ENCODE measurements at regions not wholly inside any gene's neighbourhood (a gene's known extent, or its start where the extent isn't known, plus 50 kb on each side); places are given as distances from the start of the nearest gene placed in this dataset.

DNA sequence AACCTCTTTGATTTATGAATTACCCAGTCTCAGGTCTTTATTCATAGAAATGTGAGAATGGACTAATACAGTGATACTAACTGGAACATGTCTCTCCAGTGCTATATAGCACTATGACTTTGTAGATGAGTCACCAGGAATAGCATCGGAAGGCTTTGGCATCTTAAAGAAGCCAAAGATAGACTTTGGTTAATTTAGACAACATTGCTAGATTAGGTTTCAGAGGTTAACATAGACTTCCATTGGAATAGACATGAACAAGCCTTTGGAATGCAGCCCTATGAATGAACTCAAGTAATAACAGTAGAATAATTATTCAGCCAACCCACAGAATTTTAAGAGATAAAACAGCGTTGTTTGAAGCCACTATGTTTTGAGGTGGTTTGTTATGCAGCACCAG, 169.2 kb downstream of the HGF start:
- POLR2A ChIA-PET, result no interaction called here

GRCh38 chr7:81598951-81599350, 170.9 kb downstream of the HGF start:
- POLR2A ChIA-PET, result no interaction called here
- Mint-ChIP-seq H3K27ac (no peak overlapping the region), H3K4me3 (no peak overlapping the region), H3K9me3 (peaks cover 0 to 11% (median 0%) of the 10 kb centered on the region in 9 donors), H3K4me1 (no peaks in the 10 kb centered on the region), H3K27me3 (peaks cover 0 to 3% (median 0%) of the 10 kb centered on the region in 5 donors), H3K36me3 (no peaks in the 10 kb centered on the region)
- ATAC-seq (no peak), DNase-seq (no peak)

More for the DNA sequence above, 169.2 kb downstream of the HGF start:
- Mint-ChIP-seq H3K27ac (no peak overlapping the region), H3K4me3 (no peak overlapping the region), H3K27me3 (peaks cover 0 to 3% (median 0%) of the 10 kb centered on the region in 5 donors), H3K9me3 (peaks cover 0 to 6% (median 0%) of the 10 kb centered on the region in 9 donors), H3K36me3 (no peaks in the 10 kb centered on the region), H3K4me1 (no peaks in the 10 kb centered on the region)
- no peak for ATAC-seq
- no peak for DNase-seq

GRCh38 chr7:81594767-81595166, 175.1 kb downstream of the HGF start:
- POLR2A ChIA-PET, result no interaction called here
- peaks cover 0 to 12% (median 0%) of the 10 kb centered on the region in 9 donors for H3K9me3 Mint-ChIP-seq
- no peaks in the 10 kb centered on the region for H3K4me1 Mint-ChIP-seq
- DNase-seq (no peak), ATAC-seq (no peak)
- H3K27ac Mint-ChIP-seq, result no peak overlapping the region
- H3K4me3 Mint-ChIP-seq, result no peak overlapping the region
- no peaks in the 10 kb centered on the region for H3K27me3 Mint-ChIP-seq
- no peaks in the 10 kb centered on the region for H3K36me3 Mint-ChIP-seq

DNA sequence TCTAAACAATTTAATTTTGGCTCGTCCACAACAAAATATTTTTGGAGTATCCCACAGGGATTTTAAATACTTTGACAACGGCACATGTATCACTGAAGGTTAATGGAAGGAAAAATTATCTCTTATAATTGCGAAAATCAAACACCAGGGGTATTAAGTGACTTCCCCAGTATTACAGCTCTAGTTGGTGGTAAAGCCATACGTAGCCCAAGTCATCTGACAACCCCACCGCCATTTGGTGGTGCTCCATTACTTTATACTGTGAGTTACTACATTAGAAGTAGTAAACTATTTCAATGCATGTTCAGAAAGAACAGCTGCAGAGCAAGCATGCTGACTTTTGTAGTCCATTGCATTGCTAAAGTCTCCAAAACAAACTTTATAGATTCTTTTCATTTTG, 179.7 kb downstream of the HGF start:
- DNase-seq (no peak), ATAC-seq (no peak)
- no peaks in the 10 kb centered on the region for H3K4me1 Mint-ChIP-seq
- no peaks in the 10 kb centered on the region for H3K27me3 Mint-ChIP-seq
- no peak overlapping the region for H3K27ac Mint-ChIP-seq
- peaks cover 0 to 12% (median 0%) of the 10 kb centered on the region in 9 donors for H3K9me3 Mint-ChIP-seq
- H3K4me3 Mint-ChIP-seq, result no peak overlapping the region
- no peaks in the 10 kb centered on the region for H3K36me3 Mint-ChIP-seq
- POLR2A ChIA-PET, result no interaction called here

GRCh38 chr7:81584667-81585066, 185.2 kb downstream of the HGF start:
- DNase-seq (no peak), ATAC-seq (no peak)
- Mint-ChIP-seq H3K27me3 (no peaks in the 10 kb centered on the region), H3K9me3 (peaks cover 0 to 12% (median 0%) of the 10 kb centered on the region in 9 donors), H3K4me1 (no peaks in the 10 kb centered on the region), H3K27ac (no peak overlapping the region), H3K36me3 (no peaks in the 10 kb centered on the region), H3K4me3 (no peak overlapping the region)
- POLR2A ChIA-PET, result no interaction called here

GRCh38 chr7:81583882-81584533, 185.8 kb downstream of the HGF start:
- DNase-seq, result no peak

DNA sequence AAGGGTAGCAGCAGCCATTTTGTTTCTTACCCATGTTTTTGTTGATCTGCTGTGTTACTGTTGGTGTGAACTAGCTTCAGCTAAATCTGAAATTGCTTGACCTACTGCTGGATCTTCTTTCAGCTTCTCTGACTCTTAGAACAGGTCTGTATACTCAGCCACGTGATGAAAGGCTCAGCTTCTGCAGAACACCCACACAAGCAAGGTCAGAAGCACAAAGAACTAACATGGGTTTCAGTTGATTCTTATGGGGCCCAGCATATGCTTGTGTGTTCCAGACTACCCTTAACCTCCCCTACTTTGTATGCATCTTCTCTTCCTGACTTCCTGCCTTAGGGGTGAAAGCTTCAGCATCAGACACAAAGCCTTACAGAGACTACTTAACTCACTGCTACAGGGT, 186.8 kb downstream of the HGF start:
- Mint-ChIP-seq H3K9me3 (peaks cover 0 to 21% (median 3%) of the 10 kb centered on the region in 9 donors), H3K27me3 (no peaks in the 10 kb centered on the region), H3K36me3 (no peaks in the 10 kb centered on the region), H3K4me3 (no peak overlapping the region), H3K4me1 (no peaks in the 10 kb centered on the region), H3K27ac (no peak overlapping the region)
- no peak for DNase-seq
- POLR2A ChIA-PET, result no interaction called here
- ATAC-seq, result no peak

More at GRCh38 chr7:81583882-81584533, 185.8 kb downstream of the HGF start:
- Mint-ChIP-seq H3K36me3 (no peaks in the 10 kb centered on the region), H3K4me3 (no peak overlapping the region), H3K9me3 (peaks cover 0 to 12% (median 3%) of the 10 kb centered on the region in 9 donors), H3K27ac (no peak overlapping the region), H3K27me3 (no peaks in the 10 kb centered on the region), H3K4me1 (no peaks in the 10 kb centered on the region)
- POLR2A ChIA-PET, result no interaction called here
- no peak for ATAC-seq

- POLR2A ChIA-PET, result no interaction called here
- no peak for DNase-seq
- Mint-ChIP-seq H3K4me3 (no peak overlapping the region), H3K9me3 (peaks cover 0 to 28% (median 2%) of the 10 kb centered on the region in 9 donors), H3K4me1 (no peaks in the 10 kb centered on the region), H3K36me3 (no peaks in the 10 kb centered on the region), H3K27me3 (no peaks in the 10 kb centered on the region), H3K27ac (no peak overlapping the region)
- no peak for ATAC-seq
Measured at GRCh38 chr7:81577642-81578340, 192.1 kb downstream of the HGF start.

DNA sequence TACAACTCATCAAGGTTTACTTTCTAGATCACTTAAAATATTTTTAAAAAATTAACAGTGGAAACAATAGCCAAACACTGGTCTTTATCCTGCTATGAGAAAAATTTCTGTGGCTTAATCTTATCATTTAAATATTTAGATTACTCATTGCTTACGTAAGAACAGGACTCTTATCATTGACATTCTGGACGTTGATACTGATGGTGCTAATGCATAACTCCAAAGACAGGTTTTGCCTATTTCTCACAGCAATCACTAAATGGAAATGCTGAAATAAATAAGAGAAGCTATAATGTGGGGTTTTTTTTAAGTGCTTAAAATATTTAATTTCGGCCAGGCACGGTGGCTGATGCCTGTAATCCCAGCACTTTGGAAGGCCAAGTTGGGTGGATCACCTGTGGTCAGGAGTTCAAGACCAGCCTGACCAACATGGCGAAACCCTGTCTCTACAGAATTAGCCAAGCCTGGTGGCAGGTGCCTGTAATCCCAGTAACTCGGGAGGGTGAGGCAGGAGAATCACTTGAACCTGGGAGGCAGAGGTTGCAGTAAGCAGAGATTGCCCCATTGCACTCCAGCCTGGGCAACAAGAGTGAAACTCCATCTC, 195.0 kb downstream of the HGF start:
- no peak for DNase-seq
- H3K27me3 Mint-ChIP-seq, result no peaks in the 10 kb centered on the region

GRCh38 chr7:81573932-81574331, 195.9 kb downstream of the HGF start:
- H3K4me1 Mint-ChIP-seq, result no peaks in the 10 kb centered on the region
- H3K4me3 Mint-ChIP-seq, result no peak overlapping the region
- H3K27me3 Mint-ChIP-seq, result no peaks in the 10 kb centered on the region
- peaks cover 0 to 22% (median 2%) of the 10 kb centered on the region in 9 donors for H3K9me3 Mint-ChIP-seq
- no peak for DNase-seq
- H3K27ac Mint-ChIP-seq, result no peak overlapping the region
- POLR2A ChIA-PET, result no interaction called here
- ATAC-seq, result no peak
- H3K36me3 Mint-ChIP-seq, result no peaks in the 10 kb centered on the region

More for the DNA sequence above, 195.0 kb downstream of the HGF start:
- H3K9me3 Mint-ChIP-seq, result peaks cover 0 to 22% (median 5%) of the 10 kb centered on the region in 9 donors
- H3K27ac Mint-ChIP-seq, result no peak overlapping the region
- ATAC-seq, result no peak
- no peaks in the 10 kb centered on the region for H3K4me1 Mint-ChIP-seq
- no peaks in the 10 kb centered on the region for H3K36me3 Mint-ChIP-seq
- POLR2A ChIA-PET, result no interaction called here
- no peak overlapping the region for H3K4me3 Mint-ChIP-seq

- Mint-ChIP-seq H3K27ac (no peak overlapping the region), H3K27me3 (no peaks in the 10 kb centered on the region), H3K4me3 (no peak overlapping the region), H3K9me3 (peaks cover 0 to 13% (median 2%) of the 10 kb centered on the region in 9 donors), H3K36me3 (no peaks in the 10 kb centered on the region), H3K4me1 (no peaks in the 10 kb centered on the region)
- POLR2A ChIA-PET, result no interaction called here
- no peak for ATAC-seq
- no peak for DNase-seq
Measured at GRCh38 chr7:81573128-81573527, 196.7 kb downstream of the HGF start.

- ATAC-seq (no peak), DNase-seq (no peak)
- no peaks in the 10 kb centered on the region for H3K27me3 Mint-ChIP-seq
- peaks cover 0 to 5% (median 0%) of the 10 kb centered on the region in 9 donors for H3K9me3 Mint-ChIP-seq
- no peaks in the 10 kb centered on the region for H3K36me3 Mint-ChIP-seq
- POLR2A ChIA-PET, result no interaction called here
- no peak overlapping the region for H3K27ac Mint-ChIP-seq
- H3K4me1 Mint-ChIP-seq, result no peaks in the 10 kb centered on the region
- H3K4me3 Mint-ChIP-seq, result no peak overlapping the region
Measured at GRCh38 chr7:81562581-81562980, 207.3 kb downstream of the HGF start.

DNA sequence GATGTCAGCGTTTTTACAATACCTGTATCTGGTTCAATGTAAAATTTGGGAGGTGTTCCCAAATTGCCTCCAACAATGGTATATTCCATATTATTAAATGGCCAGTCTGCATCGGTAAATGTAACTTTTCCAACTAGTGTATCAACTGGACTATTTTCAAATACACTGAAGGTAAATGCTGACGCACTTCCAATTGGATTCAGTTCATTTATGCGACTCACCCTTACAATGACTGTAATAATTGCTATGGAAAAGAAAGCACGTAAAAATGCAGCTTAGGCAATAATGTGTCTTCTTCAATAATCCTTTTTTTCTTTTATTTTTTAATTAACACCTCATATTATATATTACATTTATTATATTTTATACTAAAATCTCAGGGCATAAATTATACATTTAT, 209.1 kb downstream of the HGF start:
- H3K9me3 Mint-ChIP-seq, result peaks cover 0 to 2% (median 0%) of the 10 kb centered on the region in 9 donors

More for the DNA sequence above, 209.1 kb downstream of the HGF start:
- POLR2A ChIA-PET, result no interaction called here
- Mint-ChIP-seq H3K36me3 (no peaks in the 10 kb centered on the region), H3K4me3 (no peak overlapping the region), H3K27me3 (no peaks in the 10 kb centered on the region), H3K27ac (no peak overlapping the region), H3K4me1 (no peaks in the 10 kb centered on the region)
- ATAC-seq (no peak), DNase-seq (no peak)
